H1 (cell line): ENCODE measurements at regions not wholly inside any gene's neighbourhood (a gene's known extent, or its start where the extent isn't known, plus 50 kb on each side); places are given as distances from the start of the nearest gene placed in this dataset.

ENCODE experiments used
- CTCF ChIA-PET: fragments of 300-600 bp; sonication (Branson Sonifier 250); formaldehyde crosslinking; loops from one replicate; lab custom pipeline; 2021; ENCODE audit not compliant: partially characterized antibody; lab: Charles Lee
- POLR2A ChIA-PET: fragments of 300-600 bp; sonication (Branson Sonifier 250); formaldehyde crosslinking; loops from one replicate; lab custom pipeline; 2021; ENCODE audit warnings: inconsistent platforms; ENCODE audit not compliant: partially characterized antibody; lab: Charles Lee
- DNase-seq, 2 experiments: peaks; one replicate each; pipeline versions ENCODE4 v3.0.0 to v3.0.0-alpha.2; 2010 to 2022; ENCODE audit warnings: low spot score in 2 of 2, low read depth in 1 of 2, mixed read lengths in 1 of 2
- FAIRE-seq: peaks from 2 replicates; lab custom pipeline; 2011; peaks lifted over from hg19 to GRCh38; lab: Jason Lieb, UNC
- H2AFZ ChIP-seq: 2 replicates; pipeline ENCODE4 v1.8.1; 2012; ENCODE audit warnings: low read length, inconsistent platforms
- H2AK5ac ChIP-seq: 2 replicates; pipeline ENCODE4 v1.6.1; 2013; ENCODE audit warnings: low read depth, low read length
- H2BK120ac ChIP-seq: replicated peaks from 2 replicates; pipeline ENCODE3; 2013; ENCODE audit warnings: low read depth, low read length, inconsistent platforms
- H2BK12ac ChIP-seq: 2 replicates; pipeline ENCODE4 v1.6.1; 2013; ENCODE audit warnings: low read depth, low read length
- H2BK15ac ChIP-seq: 2 replicates; pipeline ENCODE4 v1.6.1; 2013; ENCODE audit warnings: low read length
- H2BK20ac ChIP-seq: 2 replicates; pipeline ENCODE4 v1.6.1; 2013; ENCODE audit warnings: low read length
- H2BK5ac ChIP-seq: 2 replicates; pipeline ENCODE4 v1.6.1; 2013; ENCODE audit warnings: low read depth, low read length
- H3K14ac ChIP-seq: 2 replicates; pipeline ENCODE4 v1.6.1; 2013; ENCODE audit warnings: inconsistent platforms; ENCODE audit not compliant: insufficient read length
- H3K18ac ChIP-seq: 2 replicates; pipeline ENCODE4 v1.6.1; 2013; ENCODE audit warnings: low read length; ENCODE audit errors: extremely low read depth
- H3K23ac ChIP-seq: 2 replicates; pipeline ENCODE4 v1.6.1; 2013; ENCODE audit warnings: inconsistent platforms; ENCODE audit not compliant: insufficient read length
- H3K23me2 ChIP-seq: 2 replicates; pipeline ENCODE4 v1.6.1; 2013; ENCODE audit warnings: low read depth, low read length
- H3K27ac ChIP-seq: 2 replicates; pipeline ENCODE4 v1.6.1; 2011; ENCODE audit warnings: low read depth, low read length, inconsistent platforms
- H3K27me3 ChIP-seq, 4 experiments: replicated peaks in 1 of 4; 1 replicate in 1 of 4; 2 replicates in 3 of 4; pipeline versions ENCODE4 v1.6.1 to v1.8.1; 2011 to 2013; ENCODE audit warnings: low read length in 3 of 4, mild to moderate bottlenecking in 3 of 4, inconsistent platforms in 2 of 4, mixed read lengths in 2 of 4, moderate library complexity in 1 of 4; ENCODE audit not compliant: control insufficient read depth in 3 of 4, insufficient read depth in 3 of 4; ENCODE audit errors: extremely low read depth in 1 of 4
- H3K36me3 ChIP-seq, 4 experiments: 2 replicates each; pipeline versions ENCODE4 v1.6.1 to v1.8.1; 2011 to 2013; ENCODE audit warnings: mild to moderate bottlenecking in 4 of 4, low read length in 3 of 4, moderate library complexity in 2 of 4, control low read depth in 1 of 4, inconsistent platforms in 1 of 4; ENCODE audit not compliant: insufficient read depth in 4 of 4, control insufficient read depth in 2 of 4
- H3K4ac ChIP-seq: replicated peaks from 2 replicates; pipeline ENCODE3; 2013; ENCODE audit warnings: low read length, low read depth, mixed read lengths, inconsistent platforms; ENCODE audit not compliant: insufficient read length
- H3K4me1 ChIP-seq, 4 experiments: replicated peaks in 1 of 4; 1 replicate in 1 of 4; 2 replicates in 3 of 4; pipeline versions ENCODE4 v1.6.1 to v1.8.1; 2011 to 2013; ENCODE audit warnings: low read length in 3 of 4, inconsistent platforms in 2 of 4, mixed read lengths in 1 of 4; ENCODE audit not compliant: insufficient read depth in 4 of 4, control insufficient read depth in 3 of 4
- H3K4me2 ChIP-seq, 2 experiments: 2 replicates each; pipeline versions ENCODE4 v1.6.1 to v1.8.1; 2011 to 2013; ENCODE audit warnings: low read depth in 2 of 2, low read length in 2 of 2, control low read depth in 1 of 2, inconsistent platforms in 1 of 2, mild to moderate bottlenecking in 1 of 2; ENCODE audit not compliant: insufficient read depth in 1 of 2
- H3K4me3 ChIP-seq, 4 experiments: fragments of 200-600, 300-600 bp in 1 of 4; sonication (generic), shearing (Covaris generic), sonication (Bioruptor Twin) in 1 of 4; 2 replicates each; pipeline versions ENCODE4 v1.5.1 to v1.8.1; 2011 to 2016; ENCODE audit warnings: low read length in 4 of 4, low read depth in 3 of 4, control low read depth in 2 of 4, inconsistent platforms in 2 of 4, mild to moderate bottlenecking in 2 of 4, mixed read lengths in 1 of 4, moderate library complexity in 1 of 4; ENCODE audit not compliant: insufficient read depth in 2 of 4; ENCODE audit errors: extremely low read depth in 1 of 4
- H3K56ac ChIP-seq: replicated peaks from 2 replicates; pipeline ENCODE3; 2013; ENCODE audit warnings: low read depth, mild to moderate bottlenecking, mixed read lengths, low read length, inconsistent platforms; ENCODE audit not compliant: insufficient read length
- H3K79me1 ChIP-seq: 2 replicates; pipeline ENCODE4 v1.6.1; 2013; ENCODE audit warnings: low read depth, low read length, control low read depth
- H3K79me2 ChIP-seq, 2 experiments: 2 replicates each; pipeline versions ENCODE4 v1.6.1 to v1.8.1; 2012 to 2013; ENCODE audit warnings: low read length in 2 of 2, mild to moderate bottlenecking in 2 of 2, inconsistent platforms in 1 of 2; ENCODE audit not compliant: insufficient read depth in 2 of 2, control insufficient read depth in 1 of 2
- H3K9ac ChIP-seq, 4 experiments: replicated peaks in 1 of 4; 1 replicate in 1 of 4; 2 replicates in 3 of 4; pipeline versions ENCODE4 v1.6.1 to v1.8.1; 2011 to 2013; ENCODE audit warnings: low read depth in 3 of 4, low read length in 3 of 4, control low read depth in 2 of 4, mild to moderate bottlenecking in 2 of 4, moderate library complexity in 2 of 4, inconsistent platforms in 1 of 4; ENCODE audit errors: extremely low read depth in 1 of 4
- H3K9me3 ChIP-seq, 2 experiments: 2 replicates each; pipeline versions ENCODE4 v1.6.1 to v1.8.1; 2012 to 2013; ENCODE audit warnings: mild to moderate bottlenecking in 2 of 2, moderate library complexity in 2 of 2, control low read depth in 1 of 2, inconsistent platforms in 1 of 2, low read depth in 1 of 2, low read length in 1 of 2, mixed read lengths in 1 of 2; ENCODE audit not compliant: insufficient read depth in 2 of 2
- H4K20me1 ChIP-seq, 2 experiments: replicated peaks in 1 of 2; 2 replicates each; pipeline versions ENCODE3 to v1.8.1; 2011 to 2013; ENCODE audit warnings: inconsistent platforms in 2 of 2, low read length in 2 of 2, mild to moderate bottlenecking in 1 of 2; ENCODE audit not compliant: insufficient read depth in 2 of 2, control insufficient read depth in 1 of 2
- H4K5ac ChIP-seq: 2 replicates; pipeline ENCODE4 v1.6.1; 2013; ENCODE audit warnings: low read length, low read depth, mixed read lengths, inconsistent platforms; ENCODE audit not compliant: insufficient read length
- H4K8ac ChIP-seq: 2 replicates; pipeline ENCODE4 v1.8.0; 2013; ENCODE audit warnings: mild to moderate bottlenecking, moderate library complexity, low read length, inconsistent platforms; ENCODE audit not compliant: insufficient read depth; ENCODE audit errors: extremely low read depth
- H4K91ac ChIP-seq: replicated peaks from 2 replicates; pipeline ENCODE3; 2013; ENCODE audit warnings: low read length, mixed read lengths, inconsistent platforms; ENCODE audit not compliant: insufficient read length
- EGR1 ChIP-seq: IDR thresholded peaks from 2 replicates; pipeline ENCODE4 v1.6.1; 2011; ENCODE audit warnings: low read depth, low read length, borderline replicate concordance
- GABPA ChIP-seq: IDR thresholded peaks from 2 replicates; pipeline ENCODE4 v1.6.1; 2011; ENCODE audit warnings: mild to moderate bottlenecking, low read length, moderate library complexity, borderline replicate concordance; ENCODE audit not compliant: insufficient read depth
- GTF2F1 ChIP-seq: IDR thresholded peaks from 2 replicates; pipeline ENCODE4 v1.6.1; 2012; ENCODE audit warnings: low read depth, low read length, improper control_type of control experiment, borderline replicate concordance
- RAD21 ChIP-seq, 2 experiments: IDR thresholded peaks in 1 of 2; conservative IDR thresholded peaks in 1 of 2; 2 replicates each; pipeline ENCODE4 v1.6.1; 2011; ENCODE audit warnings: low read depth in 2 of 2, low read length in 2 of 2, improper control_type of control experiment in 1 of 2, inconsistent platforms in 1 of 2, mild to moderate bottlenecking in 1 of 2, moderate library complexity in 1 of 2
- SP2 ChIP-seq: IDR thresholded peaks from 2 replicates; pipeline ENCODE4 v1.6.1; 2012; ENCODE audit warnings: mild to moderate bottlenecking, low read length, inconsistent platforms
- WGBS, 2 experiments: shearing (Covaris generic) in 1 of 2; methylation state at CpG; one replicate each; pipeline versions ENCODE4 v1.1.6 to v1.1.7; 2013 to 2015; ENCODE audit warnings: low lambda C conversion rate in 2 of 2, mixed read lengths in 2 of 2, inconsistent platforms in 1 of 2, low coverage in 1 of 2, missing lambda C conversion rate in 1 of 2; ENCODE audit not compliant: insufficient replicate concordance in 2 of 2, insufficient coverage in 1 of 2, insufficient read length in 1 of 2; ENCODE audit errors: extremely low coverage in 1 of 2, missing lambda C conversion rate in 1 of 2; 5-methylcytosine and 5-hydroxymethylcytosine counted together

- ChIA-PET POLR2A (no interaction called here), CTCF (no interaction called here)
- FAIRE-seq (no peak), DNase-seq (no peak)
- H3K27me3 ChIP-seq: no peaks in the 10 kb centered on the region
- no peaks in the 10 kb centered on the region for H4K20me1 ChIP-seq
- no peak overlapping the region for H2BK5ac ChIP-seq
- H3K4me1 ChIP-seq: no peaks in the 10 kb centered on the region
- H2BK120ac ChIP-seq: no peak overlapping the region
- no peaks in the 10 kb centered on the region for H3K36me3 ChIP-seq
- no peak overlapping the region for H4K91ac ChIP-seq
- H2BK15ac ChIP-seq: no peak overlapping the region
- no peaks in the 10 kb centered on the region for H3K79me2 ChIP-seq
- no peaks in the 10 kb centered on the region for H3K79me1 ChIP-seq
- no peak overlapping the region for H2BK12ac ChIP-seq
- no peak overlapping the region for H2AFZ ChIP-seq
- H4K5ac ChIP-seq: no peak overlapping the region
- H2BK20ac ChIP-seq: no peak overlapping the region
- peaks cover 0 to 4% of the 10 kb centered on the region in 2 experiments; a peak in 1 of 4 replicates for H3K9me3 ChIP-seq
- H3K4me3 ChIP-seq: no peak overlapping the region
- no peak overlapping the region for H3K4ac ChIP-seq
- H3K23me2 ChIP-seq: no peaks in the 10 kb centered on the region
- TF ChIP-seq RAD21 (IDR thresholded peaks at IDR 0.05 in 1 of 2, conservative IDR thresholded peaks at IDR 0.05 in 1 of 2; ENCODE audit: low read depth in 2 of 2, low read length in 2 of 2) (no peak), GABPA (no peak), SP2 (no peak), EGR1 (no peak), GTF2F1 (no peak)
- H3K18ac ChIP-seq: no peak overlapping the region
- H2AK5ac ChIP-seq: no peak overlapping the region
- no peak overlapping the region for H4K8ac ChIP-seq
- H3K4me2 ChIP-seq: no peak overlapping the region
- H3K23ac ChIP-seq: no peak overlapping the region
- no peak overlapping the region for H3K14ac ChIP-seq
- H3K9ac ChIP-seq: no peak overlapping the region
- no peak overlapping the region for H3K56ac ChIP-seq
- no peak overlapping the region for H3K27ac ChIP-seq
- WGBS, 2 experiments: 74% methylated on average over 11 of the region's 11 CpGs; no CpG with 5 or more reads in 1 of the 2 experiments
These were observed 138.9 kb upstream of the HDAC4 start for GRCh38 chr2:239539776-239540100.
